ENCODE measurements at regions not wholly inside any gene's neighbourhood (a gene's known extent, or its start where the extent isn't known, plus 50 kb on each side); places are given as distances from the start of the nearest gene placed in this dataset.

DNA sequence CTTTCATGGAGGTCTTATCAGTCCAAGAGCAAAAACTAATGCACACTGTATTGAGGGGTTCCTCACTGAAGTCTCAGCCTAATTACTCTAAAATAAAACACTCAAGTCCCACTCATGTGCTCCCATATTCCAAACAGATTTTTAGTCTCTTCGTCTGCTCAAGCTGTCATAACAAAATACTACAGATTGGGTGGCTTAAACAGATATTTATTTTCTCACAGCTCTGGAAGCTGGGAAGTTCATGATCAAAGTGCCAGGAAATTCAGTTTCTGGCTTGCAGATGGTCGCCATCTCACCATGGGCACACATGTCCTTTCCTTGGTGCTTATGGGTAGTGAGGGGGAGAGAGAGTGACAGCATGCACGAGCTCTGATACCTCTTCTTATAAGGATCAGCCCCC lies 147.5 kb downstream of the ANXA2 start:
- TF ChIP-seq, protein P1, sequence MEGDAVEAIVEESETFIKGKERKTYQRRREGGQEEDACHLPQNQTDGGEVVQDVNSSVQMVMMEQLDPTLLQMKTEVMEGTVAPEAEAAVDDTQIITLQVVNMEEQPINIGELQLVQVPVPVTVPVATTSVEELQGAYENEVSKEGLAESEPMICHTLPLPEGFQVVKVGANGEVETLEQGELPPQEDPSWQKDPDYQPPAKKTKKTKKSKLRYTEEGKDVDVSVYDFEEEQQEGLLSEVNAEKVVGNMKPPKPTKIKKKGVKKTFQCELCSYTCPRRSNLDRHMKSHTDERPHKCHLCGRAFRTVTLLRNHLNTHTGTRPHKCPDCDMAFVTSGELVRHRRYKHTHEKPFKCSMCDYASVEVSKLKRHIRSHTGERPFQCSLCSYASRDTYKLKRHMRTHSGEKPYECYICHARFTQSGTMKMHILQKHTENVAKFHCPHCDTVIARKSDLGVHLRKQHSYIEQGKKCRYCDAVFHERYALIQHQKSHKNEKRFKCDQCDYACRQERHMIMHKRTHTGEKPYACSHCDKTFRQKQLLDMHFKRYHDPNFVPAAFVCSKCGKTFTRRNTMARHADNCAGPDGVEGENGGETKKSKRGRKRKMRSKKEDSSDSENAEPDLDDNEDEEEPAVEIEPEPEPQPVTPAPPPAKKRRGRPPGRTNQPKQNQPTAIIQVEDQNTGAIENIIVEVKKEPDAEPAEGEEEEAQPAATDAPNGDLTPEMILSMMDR (conservative IDR thresholded peaks at IDR 0.05), result no peak
- TF ChIP-seq ZFX (IDR thresholded peaks at IDR 0.05), result no peak

Data from C4-2B (cell line).